ENCODE measurements at regions not wholly inside any gene's neighbourhood (a gene's known extent, or its start where the extent isn't known, plus 50 kb on each side); places are given as distances from the start of the nearest gene placed in this dataset.

- TF ChIP-seq NFE2L2 (IDR thresholded peaks at IDR 0.05; ENCODE audit: low read depth, low read length) (no peak), POLR2A (IDR thresholded peaks at IDR 0.05; ENCODE audit: low read depth, low read length) (no peak), RAD21 (IDR thresholded peaks at IDR 0.05; ENCODE audit: low read length) (no peak), MAZ (IDR thresholded peaks at IDR 0.05; ENCODE audit: borderline replicate concordance, low read depth, low read length) (no peak), CEBPB (IDR thresholded peaks at IDR 0.05; ENCODE audit: low read depth, low read length) (no peak), MXI1 (IDR thresholded peaks at IDR 0.05; ENCODE audit: borderline replicate concordance, low read depth, low read length) (no peak), USF2 (IDR thresholded peaks at IDR 0.05; ENCODE audit: low read depth, low read length) (no peak), RCOR1 (IDR thresholded peaks at IDR 0.05; ENCODE audit: insufficient replicate concordance, low read length) (no peak), FOS (IDR thresholded peaks at IDR 0.05; ENCODE audit: low read depth, low read length) (no peak), CHD1 (IDR thresholded peaks at IDR 0.05; ENCODE audit: low read depth, low read length) (no peak), SMC3 (IDR thresholded peaks at IDR 0.05; ENCODE audit: low read depth, low read length) (no peak), RFX5 (IDR thresholded peaks at IDR 0.05; ENCODE audit: low read depth, low read length) (no peak), MAFK (IDR thresholded peaks at IDR 0.05; ENCODE audit: low read depth, low read length) (no peak), BHLHE40 (IDR thresholded peaks at IDR 0.05; ENCODE audit: low read depth, low read length) (no peak)
- TF ChIP-seq, protein P1, sequence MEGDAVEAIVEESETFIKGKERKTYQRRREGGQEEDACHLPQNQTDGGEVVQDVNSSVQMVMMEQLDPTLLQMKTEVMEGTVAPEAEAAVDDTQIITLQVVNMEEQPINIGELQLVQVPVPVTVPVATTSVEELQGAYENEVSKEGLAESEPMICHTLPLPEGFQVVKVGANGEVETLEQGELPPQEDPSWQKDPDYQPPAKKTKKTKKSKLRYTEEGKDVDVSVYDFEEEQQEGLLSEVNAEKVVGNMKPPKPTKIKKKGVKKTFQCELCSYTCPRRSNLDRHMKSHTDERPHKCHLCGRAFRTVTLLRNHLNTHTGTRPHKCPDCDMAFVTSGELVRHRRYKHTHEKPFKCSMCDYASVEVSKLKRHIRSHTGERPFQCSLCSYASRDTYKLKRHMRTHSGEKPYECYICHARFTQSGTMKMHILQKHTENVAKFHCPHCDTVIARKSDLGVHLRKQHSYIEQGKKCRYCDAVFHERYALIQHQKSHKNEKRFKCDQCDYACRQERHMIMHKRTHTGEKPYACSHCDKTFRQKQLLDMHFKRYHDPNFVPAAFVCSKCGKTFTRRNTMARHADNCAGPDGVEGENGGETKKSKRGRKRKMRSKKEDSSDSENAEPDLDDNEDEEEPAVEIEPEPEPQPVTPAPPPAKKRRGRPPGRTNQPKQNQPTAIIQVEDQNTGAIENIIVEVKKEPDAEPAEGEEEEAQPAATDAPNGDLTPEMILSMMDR (conservative IDR thresholded peaks at IDR 0.05; ENCODE audit: low read depth, low read length): no peak
- TF ChIP-seq, protein P2, sequence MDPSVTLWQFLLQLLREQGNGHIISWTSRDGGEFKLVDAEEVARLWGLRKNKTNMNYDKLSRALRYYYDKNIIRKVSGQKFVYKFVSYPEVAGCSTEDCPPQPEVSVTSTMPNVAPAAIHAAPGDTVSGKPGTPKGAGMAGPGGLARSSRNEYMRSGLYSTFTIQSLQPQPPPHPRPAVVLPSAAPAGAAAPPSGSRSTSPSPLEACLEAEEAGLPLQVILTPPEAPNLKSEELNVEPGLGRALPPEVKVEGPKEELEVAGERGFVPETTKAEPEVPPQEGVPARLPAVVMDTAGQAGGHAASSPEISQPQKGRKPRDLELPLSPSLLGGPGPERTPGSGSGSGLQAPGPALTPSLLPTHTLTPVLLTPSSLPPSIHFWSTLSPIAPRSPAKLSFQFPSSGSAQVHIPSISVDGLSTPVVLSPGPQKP (IDR thresholded peaks at IDR 0.05; ENCODE audit: borderline replicate concordance, low read depth, low read length): no peak
- in situ Hi-C loops (cut with MboI; ENCODE audit: low sequenced_read_pairs) (no loop called here), dilution Hi-C loops (cut with HindIII; ENCODE audit: low sequenced_read_pairs, unreplicated experiment) (no loop called here), intact Hi-C loops (cut with micrococcal nuclease) (no loop called here)
- no peaks in the 10 kb centered on the region for H3K27me3 ChIP-seq (ENCODE audit: control insufficient read depth, insufficient read depth, low read length)
- no peak overlapping the region for H2AK5ac ChIP-seq (ENCODE audit: low read depth, low read length)
- no peak overlapping the region for H4K5ac ChIP-seq (ENCODE audit: low read depth, low read length)
- no peak overlapping the region for H4K91ac ChIP-seq (ENCODE audit: insufficient read depth, low read depth, low read length)
- no peak overlapping the region for H3K14ac ChIP-seq (replicated peaks; ENCODE audit: low read depth, low read length)
- H3K36me3 ChIP-seq (ENCODE audit: control insufficient read depth, insufficient read depth, low read length): no peaks in the 10 kb centered on the region
- H3K23ac ChIP-seq (ENCODE audit: low read depth, low read length): no peak overlapping the region
- no peaks in the 10 kb centered on the region for H3K4me1 ChIP-seq (ENCODE audit: control insufficient read depth, insufficient read depth, low read length)
- peaks cover 3% of the 10 kb centered on the region for H3K9me3 ChIP-seq (ENCODE audit: control insufficient read depth, insufficient read depth, low read length)
- no peak overlapping the region for H2AFZ ChIP-seq (replicated peaks; ENCODE audit: low read length, poor library complexity)
- POLR2A ChIA-PET (ENCODE audit: unreplicated experiment): no interaction called here
- H2BK15ac ChIP-seq (ENCODE audit: low read depth, low read length): no peak overlapping the region
- no peak overlapping the region for H2AK9ac ChIP-seq (replicated peaks; ENCODE audit: low read depth, low read length, poor library complexity)
- no peaks in the 10 kb centered on the region for H4K20me1 ChIP-seq (ENCODE audit: insufficient read depth, low read length)
- no peak overlapping the region for H3K18ac ChIP-seq (ENCODE audit: low read depth, low read length)
- no peaks in the 10 kb centered on the region for H3K79me1 ChIP-seq (ENCODE audit: low read depth in 1 of 2, low read length in 2 of 2)
- H3K4me2 ChIP-seq (ENCODE audit: low read depth, low read length): no peak overlapping the region
- H3K56ac ChIP-seq (ENCODE audit: extremely low read depth, insufficient read depth, low read length): no peak overlapping the region
- CTCF ChIA-PET: no interaction called here
- no peaks in the 10 kb centered on the region for H3K9me1 ChIP-seq (ENCODE audit: insufficient read depth, low read length)
- H3K27ac ChIP-seq (ENCODE audit: insufficient read depth, low read length): no peak overlapping the region
- DNase-seq (no peak), ATAC-seq (ENCODE audit: low read depth) (no peak)
- BruUV-seq (replicated peaks): no TSS peak
- H2BK5ac ChIP-seq (ENCODE audit: low read depth, low read length, poor library complexity, severe bottlenecking): no peak overlapping the region
- no peak overlapping the region for H4K8ac ChIP-seq (ENCODE audit: low read depth in 2 of 2, low read length in 2 of 2)
- H3K9ac ChIP-seq (ENCODE audit: low read depth, low read length): no peak overlapping the region
- H3K4ac ChIP-seq (ENCODE audit: low read depth, low read length): no peak overlapping the region
- H2BK120ac ChIP-seq (ENCODE audit: low read depth, low read length): no peak overlapping the region
- no peak overlapping the region for H2BK20ac ChIP-seq (ENCODE audit: low read depth, low read length)
- H3K4me3 ChIP-seq (ENCODE audit: insufficient read depth, low read depth, low read length): no peak overlapping the region
Observed at GRCh38 chr9:73838871-73839270, 658.3 kb upstream of the RORB start.

Data from IMR-90 (cell line).